ENCODE measurements at regions not wholly inside any gene's neighbourhood (a gene's known extent, or its start where the extent isn't known, plus 50 kb on each side); places are given as distances from the start of the nearest gene placed in this dataset.

- ATAC-seq = peak in 1 of 4 donors; percentile 66
- intact Hi-C loops (cut with DNase I) = loop anchor here in 1 of 10 donors (5.0 kb wide), 1 partner anchor 75 kb away; no protein-coding TSS in a partner anchor
- 54 to 62% (median 60%) methylated on average over 3 of the region's 3 CpGs for WGBS, 4 donors
- no peak for DNase-seq
- peaks cover 0 to 29% (median 7%) of the 10 kb centered on the region in 12 donors for H3K4me1 ChIP-seq
- no peaks in the 10 kb centered on the region for H3K27me3 ChIP-seq
- H3K9me3 ChIP-seq = no peaks in the 10 kb centered on the region
- peak overlapping the region in 4 of 12 donors; percentile 16 to 81 (median 52) for H3K27ac ChIP-seq
- H3K36me3 ChIP-seq = no peaks in the 10 kb centered on the region
- no peak overlapping the region for H3K4me3 ChIP-seq
- TF ChIP-seq CTCF (IDR thresholded peaks at IDR 0.05) (no peak), POLR2A (IDR thresholded peaks at IDR 0.05) (no peak)
These were observed 269.4 kb upstream of the NBEA start for GRCh38 chr13:34672631-34673030.

- H3K9me3 ChIP-seq = no peaks in the 10 kb centered on the region
- ATAC-seq (no peak), DNase-seq (no peak)
- intact Hi-C loops (cut with DNase I) = no loop called here
- H3K4me1 ChIP-seq = peaks cover 0 to 24% (median 6%) of the 10 kb centered on the region in 12 donors
- no peak overlapping the region for H3K27ac ChIP-seq
- TF ChIP-seq CTCF (IDR thresholded peaks at IDR 0.05) (no peak), POLR2A (IDR thresholded peaks at IDR 0.05) (no peak)
- no peaks in the 10 kb centered on the region for H3K36me3 ChIP-seq
- H3K27me3 ChIP-seq = no peaks in the 10 kb centered on the region
- WGBS, 4 donors = 54 to 79% (median 75%) methylated on average over 2 of the region's 2 CpGs
- H3K4me3 ChIP-seq = no peak overlapping the region
These were observed 266.4 kb upstream of the NBEA start for GRCh38 chr13:34675626-34676025.

GRCh38 chr13:34678154-34678553, 263.9 kb upstream of the NBEA start:
- Histone ChIP-seq H3K9me3 (no peaks in the 10 kb centered on the region), H3K4me3 (no peak overlapping the region), H3K4me1 (peaks cover 0 to 8% (median 0%) of the 10 kb centered on the region in 12 donors), H3K27me3 (no peaks in the 10 kb centered on the region), H3K27ac (no peak overlapping the region), H3K36me3 (no peaks in the 10 kb centered on the region)
- ATAC-seq = no peak
- intact Hi-C loops (cut with DNase I) = no loop called here
- 47 to 64% (median 55%) methylated on average over 2 of the region's 2 CpGs for WGBS, 4 donors
- DNase-seq = no peak
- TF ChIP-seq CTCF (IDR thresholded peaks at IDR 0.05) (no peak), POLR2A (IDR thresholded peaks at IDR 0.05) (no peak)

GRCh38 chr13:34681405-34681955, 260.6 kb upstream of the NBEA start:
- Histone ChIP-seq H3K27ac (no peak overlapping the region), H3K4me1 (peaks cover 0 to 4% (median 0%) of the 10 kb centered on the region in 12 donors), H3K36me3 (no peaks in the 10 kb centered on the region), H3K27me3 (no peaks in the 10 kb centered on the region), H3K4me3 (no peak overlapping the region), H3K9me3 (no peaks in the 10 kb centered on the region)
- TF ChIP-seq POLR2A (IDR thresholded peaks at IDR 0.05) = no peak
- TF ChIP-seq CTCF (IDR thresholded peaks at IDR 0.05) = no peak
- intact Hi-C loops (cut with DNase I) = no loop called here
- no peak for DNase-seq
- WGBS, 4 donors = 52 to 58% (median 54%) methylated on average over 4 of the region's 4 CpGs
- ATAC-seq = no peak

Measured in heart left ventricle (tissue), 16 donors.